ENCODE measurements at regions not wholly inside any gene's neighbourhood (a gene's known extent, or its start where the extent isn't known, plus 50 kb on each side); places are given as distances from the start of the nearest gene placed in this dataset.
"Not testable (repeated sequence)": the region's sequence is repeated elsewhere in the genome, so short reads cannot be mapped to it uniquely, and the experiment has no call there.

DNA sequence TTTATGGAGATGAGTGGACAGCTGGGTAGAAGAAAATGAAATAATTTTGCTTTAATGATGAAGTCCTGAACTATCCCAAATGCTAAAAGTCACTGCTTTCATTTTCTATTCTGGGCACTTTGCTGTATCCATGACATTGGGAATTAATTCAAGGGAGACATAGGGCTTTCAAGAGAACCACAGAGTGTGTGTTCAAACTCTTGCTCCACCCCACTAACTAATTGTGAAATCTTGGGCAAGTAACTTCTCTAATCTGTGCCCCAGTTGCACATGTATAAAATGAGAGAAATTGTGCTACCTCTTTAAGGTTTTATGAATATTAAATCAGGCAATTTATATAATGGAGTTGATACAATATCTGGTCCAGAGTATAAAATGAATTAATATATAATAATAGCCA is 1422.0 kb downstream of the ADGRL3 start:
- no peak for DNase-seq

DNA sequence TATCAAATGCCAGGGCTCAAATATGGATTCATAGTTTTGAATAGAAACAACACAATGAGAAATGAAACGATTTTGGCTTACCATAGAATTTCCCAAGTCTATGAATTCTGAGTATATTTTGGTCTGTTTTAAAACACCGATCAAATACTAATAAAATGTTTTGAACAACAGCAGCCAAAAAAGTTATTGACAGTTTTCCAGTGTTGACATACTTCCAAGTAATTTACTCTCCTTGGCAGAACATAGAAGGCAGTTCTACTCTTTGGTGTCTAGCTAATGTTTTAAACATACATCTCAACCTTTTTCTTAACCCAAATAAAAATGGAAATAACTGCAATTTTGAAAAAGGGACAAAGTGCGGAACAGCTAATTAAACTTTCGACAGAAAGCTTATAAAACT is 1419.8 kb downstream of the ADGRL3 start:
- DNase-seq: no peak

DNA sequence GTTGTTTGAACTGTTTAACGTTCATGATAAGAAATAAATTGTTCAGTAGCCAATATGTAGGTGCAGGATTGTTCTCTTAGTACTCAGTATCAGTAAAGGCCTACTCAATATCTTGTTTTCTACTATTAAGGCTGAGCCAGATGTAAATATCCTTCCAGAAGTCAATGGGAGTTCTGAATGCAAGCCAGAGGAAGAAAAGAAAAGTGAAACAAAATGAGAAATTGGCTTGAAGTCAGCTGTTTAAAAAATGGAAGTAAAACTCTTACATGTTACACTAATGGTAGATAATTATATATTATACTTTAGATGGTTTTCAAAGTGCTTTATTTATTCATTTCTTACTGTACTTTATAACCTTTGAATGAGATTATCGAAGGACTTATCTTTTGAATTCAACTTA is 1417.9 kb downstream of the ADGRL3 start:
- no peak for DNase-seq

DNA sequence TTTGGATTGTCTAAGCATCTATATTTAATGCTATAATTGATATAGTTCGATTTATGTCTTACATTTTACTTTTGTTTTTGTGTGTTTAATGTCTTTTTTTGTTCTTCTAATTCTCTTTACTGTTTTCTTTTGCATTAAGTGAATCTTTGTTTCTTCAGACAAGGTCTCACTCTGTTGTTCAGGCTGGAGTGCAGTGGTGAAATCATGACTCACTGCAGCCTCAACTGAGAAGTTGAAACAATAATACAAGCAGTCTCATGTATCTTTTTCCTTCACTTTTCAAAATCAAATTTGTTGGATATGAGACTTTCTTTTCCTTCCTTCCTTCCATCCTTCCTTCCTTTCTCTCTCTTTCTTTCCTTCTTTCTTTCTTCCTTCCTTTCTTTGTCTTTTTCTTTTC is 1401.6 kb downstream of the ADGRL3 start:
- no peak for DNase-seq

DNA sequence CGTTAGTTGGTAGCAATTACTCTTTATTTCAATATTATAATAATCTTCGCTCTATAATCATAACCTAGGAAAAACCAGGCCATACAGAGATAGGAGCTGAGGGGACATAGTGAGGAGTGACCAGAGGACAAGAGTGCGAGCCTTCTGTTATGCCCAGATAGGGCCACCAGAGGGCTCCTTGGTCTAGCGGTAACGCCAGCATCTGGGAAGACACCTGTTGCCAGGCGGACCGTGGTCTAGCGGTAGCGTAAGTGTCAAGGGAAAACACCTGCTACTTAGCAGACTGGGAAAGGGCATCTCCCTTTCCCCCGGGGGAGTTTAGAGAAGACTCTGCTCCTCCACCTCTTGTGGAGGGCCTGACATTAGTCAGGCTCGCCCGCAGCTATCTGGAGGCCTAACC is 1395.1 kb downstream of the ADGRL3 start:
- DNase-seq: not testable (repeated sequence)

DNA sequence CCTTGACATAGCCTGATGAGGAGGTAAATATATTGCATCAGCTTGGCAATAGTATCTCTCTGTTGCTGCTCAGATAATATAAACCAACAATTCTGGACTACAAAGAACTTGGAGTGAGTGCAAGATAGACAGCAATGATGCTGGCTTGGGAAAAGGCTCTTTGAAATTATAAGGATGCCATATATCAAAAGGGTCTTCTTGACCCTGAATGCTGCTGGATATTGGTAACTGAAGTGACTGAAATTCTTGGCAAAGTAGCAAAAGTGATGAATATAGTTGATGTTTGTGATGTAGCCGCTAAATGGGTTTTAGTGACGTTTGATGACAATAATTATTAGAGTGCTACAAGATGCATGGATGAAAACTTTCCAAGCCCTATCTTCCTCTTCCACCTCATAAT is 1391.6 kb downstream of the ADGRL3 start:
- DNase-seq: no peak

DNA sequence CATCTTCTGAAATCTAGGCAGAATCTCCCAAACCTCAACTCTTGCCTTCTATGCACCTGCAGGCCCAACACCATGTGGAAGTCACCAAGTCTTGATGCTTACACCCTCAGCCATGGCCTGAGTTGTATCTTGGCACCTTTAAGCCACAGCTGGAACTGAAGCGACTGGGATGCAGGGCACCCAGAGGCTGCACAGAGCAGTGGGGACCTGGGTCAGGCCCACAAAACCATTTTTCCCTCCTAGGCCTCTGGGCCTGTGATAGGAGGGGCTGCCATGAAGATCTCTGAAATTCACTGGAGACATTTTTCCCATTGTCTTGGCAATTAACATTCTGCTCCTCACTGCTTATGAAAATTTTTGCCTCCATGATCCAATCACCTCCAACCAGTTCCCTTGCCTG is 1388.5 kb downstream of the ADGRL3 start:
- DNase-seq: no peak

DNA sequence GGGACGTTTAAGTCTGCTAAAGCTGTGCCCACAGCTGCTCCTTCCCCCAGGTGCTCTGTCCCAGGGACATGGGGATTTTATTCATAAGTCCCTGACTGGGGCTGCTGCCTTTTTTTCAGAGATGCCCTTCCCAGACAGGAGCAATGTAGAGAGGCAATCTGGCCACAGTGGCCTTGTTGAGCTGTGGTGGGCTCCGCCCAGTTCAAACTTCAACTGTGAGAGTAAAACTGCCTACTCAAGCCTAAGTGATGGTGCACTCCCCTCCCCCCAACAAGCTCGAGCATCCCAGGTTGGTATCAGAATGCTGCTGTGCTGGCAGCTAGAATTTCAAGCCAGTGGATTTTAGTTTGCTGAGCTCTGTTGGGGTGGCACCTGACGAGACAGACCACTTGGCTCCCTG is 1371.4 kb downstream of the ADGRL3 start:
- DNase-seq: no peak

DNA sequence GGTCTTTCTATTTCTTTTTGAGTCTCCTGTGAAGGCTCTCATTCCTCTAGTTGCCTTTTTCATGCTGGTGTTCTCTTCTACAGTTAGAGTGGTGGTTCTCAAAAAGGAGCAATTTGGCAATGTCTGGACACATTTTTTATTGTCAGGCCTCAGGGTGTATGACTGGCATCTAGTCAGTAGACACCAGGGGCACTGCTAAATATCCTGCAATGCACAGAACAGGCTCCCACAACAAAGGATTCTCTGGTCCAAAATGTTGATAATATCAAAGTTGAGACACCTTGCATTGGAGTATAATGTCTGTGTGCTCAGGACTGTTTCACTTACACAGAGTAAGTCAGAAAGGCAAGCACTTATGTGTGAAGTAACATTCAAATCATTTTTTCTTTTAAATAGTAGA is 1360.7 kb downstream of the ADGRL3 start:
- no peak for DNase-seq

DNA sequence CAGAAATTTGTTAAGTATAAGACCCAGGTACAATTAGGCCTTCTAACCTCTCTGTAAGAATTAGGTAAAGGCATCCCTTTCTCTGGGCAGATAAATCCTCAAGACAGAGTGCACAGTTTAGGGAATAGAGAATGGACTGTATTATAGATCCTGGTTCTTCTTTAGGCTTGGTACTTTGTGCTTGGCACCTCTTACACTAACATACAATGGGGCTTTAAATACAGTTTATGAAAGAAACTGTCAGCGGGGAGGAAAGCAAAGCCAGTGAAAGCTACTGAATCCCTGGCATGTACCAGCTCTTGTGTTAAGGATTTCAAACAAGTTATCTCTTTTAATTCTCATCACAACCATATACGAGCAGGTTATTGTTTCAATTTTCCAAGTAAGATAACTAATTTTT is 1350.0 kb downstream of the ADGRL3 start:
- no peak for DNase-seq

DNA sequence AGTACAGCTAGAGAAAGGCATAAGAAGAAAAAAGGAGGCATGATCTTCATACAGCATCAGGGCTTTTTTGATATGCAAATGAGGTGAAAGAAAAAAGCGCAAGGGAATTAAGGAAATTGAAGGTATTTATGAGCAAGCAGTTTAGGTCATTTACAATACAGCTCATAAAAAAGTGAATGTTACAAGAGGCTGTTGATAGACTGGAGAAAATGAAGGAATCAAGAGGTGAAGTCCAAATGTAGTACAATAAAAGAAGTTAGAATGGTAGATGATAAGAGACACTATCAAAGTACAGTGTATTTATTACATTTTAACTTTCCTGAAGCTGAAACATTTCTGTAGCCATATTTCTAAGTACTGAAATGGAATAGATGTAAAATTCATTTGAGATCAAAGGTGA is 1349.5 kb downstream of the ADGRL3 start:
- DNase-seq: no peak

DNA sequence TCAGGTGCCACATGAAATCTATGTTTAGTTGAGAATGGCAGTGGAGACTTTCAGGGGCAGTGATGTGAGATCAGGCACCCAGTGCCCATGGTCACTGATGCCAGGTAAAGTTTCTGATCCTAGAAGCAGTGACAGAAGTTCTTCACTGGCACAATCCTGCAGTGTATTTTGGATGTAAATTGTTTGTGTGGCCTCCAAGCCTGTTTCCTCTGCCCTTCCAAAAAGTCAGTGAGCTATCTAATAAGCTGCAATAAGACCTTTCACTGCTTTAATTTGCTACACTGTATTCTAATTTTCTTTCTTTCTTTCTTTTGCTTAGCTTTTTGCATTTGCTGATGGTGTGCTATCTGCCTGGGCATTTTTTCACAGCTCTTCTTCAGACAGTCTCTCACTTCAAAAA is 1348.6 kb downstream of the ADGRL3 start:
- DNase-seq: no peak

DNA sequence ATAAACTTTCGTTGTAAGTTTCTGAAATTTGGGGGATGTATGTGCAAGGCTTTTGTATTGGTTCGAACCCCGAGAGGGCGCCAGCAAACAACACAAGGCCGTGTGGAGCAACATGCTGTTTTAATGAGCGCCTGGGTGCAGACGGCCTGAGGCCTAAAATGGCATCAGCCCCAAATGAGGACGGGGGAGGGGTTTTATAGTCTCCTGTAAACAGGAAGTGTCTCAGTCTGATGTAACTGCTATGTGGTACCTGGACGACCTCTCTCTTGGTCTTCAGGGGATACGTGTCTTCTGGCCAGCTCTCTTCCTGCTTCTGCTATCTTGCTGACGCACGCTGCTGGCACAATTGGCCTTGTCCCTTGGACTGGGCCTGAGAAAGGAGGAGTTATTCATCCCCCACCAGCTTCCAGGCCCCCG is 1348.0 kb downstream of the ADGRL3 start:
- no peak for DNase-seq

DNA sequence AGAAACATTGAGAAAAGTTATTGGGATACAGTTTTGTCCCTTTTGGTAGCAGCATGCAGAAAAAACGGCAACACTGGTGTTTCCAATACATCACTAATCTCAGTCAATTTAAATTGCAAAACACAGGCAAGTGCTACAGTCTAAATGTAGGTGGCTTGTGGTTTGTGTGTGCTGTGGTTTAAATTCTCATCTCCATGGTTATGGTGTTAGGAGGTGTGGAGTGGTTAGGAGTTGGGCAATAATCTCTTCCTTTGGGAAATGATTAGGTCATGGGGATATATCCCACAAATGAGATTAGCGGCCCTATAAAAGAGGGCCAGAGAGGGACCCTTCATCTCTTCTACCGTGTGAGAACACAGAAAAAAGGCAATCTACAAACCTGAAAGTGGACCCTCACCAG is 1344.3 kb downstream of the ADGRL3 start:
- no peak for DNase-seq

DNA sequence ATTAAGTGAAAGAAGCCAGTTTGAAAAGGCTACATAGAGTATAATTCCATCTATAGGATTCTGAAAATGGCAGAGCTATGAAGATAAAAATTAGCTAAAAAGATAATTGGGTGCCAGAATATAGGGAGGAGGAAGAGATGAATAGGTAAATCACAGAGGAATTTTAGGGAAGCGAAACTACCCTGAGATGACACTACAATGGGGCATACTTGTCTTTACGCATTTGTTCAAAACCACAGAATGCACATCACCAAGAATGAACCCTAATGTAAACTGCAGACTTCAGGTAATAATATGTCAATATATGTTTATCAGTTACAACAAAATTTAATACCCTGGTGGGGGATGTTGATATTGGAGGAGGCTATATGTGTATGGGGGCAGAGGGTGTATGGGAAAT is 1342.9 kb downstream of the ADGRL3 start:
- DNase-seq: no peak

DNA sequence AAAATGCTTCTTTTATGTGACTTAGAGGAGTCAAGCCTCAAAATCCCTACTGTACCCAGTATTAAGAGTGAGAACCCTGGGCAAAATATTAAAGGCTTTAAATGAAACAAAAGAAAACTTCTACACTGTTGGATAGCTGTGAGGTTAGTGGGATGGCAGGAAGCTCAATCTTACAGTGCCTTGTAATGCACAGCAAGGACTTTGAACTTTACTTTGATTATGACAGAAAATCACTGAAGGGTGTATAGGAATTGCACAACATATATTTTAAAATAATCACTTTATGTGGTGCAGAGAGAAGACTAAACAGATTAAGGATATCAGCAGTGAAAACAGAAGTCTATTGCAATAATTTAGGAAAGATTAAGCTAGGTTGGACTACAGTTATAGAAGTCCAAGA is 1333.4 kb downstream of the ADGRL3 start:
- DNase-seq: no peak

DNA sequence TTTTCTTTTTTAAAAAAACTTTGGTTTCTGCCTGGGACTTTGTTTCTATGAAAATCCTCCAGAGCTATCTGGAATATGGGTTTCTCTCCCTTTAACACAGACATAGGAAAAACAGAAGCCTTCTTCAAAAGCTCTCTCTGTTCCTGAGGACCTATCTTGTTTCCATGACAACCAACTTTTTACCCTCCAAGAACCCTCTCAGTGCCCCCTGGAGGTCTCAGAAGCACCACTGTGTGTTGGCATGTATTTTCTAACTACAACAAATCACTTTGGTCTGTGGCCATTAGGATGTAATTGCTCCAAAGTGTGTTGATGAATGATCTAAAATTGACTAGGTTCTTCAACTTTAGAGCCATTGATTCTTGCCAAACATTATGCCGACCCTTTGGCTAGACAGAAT is 1331.6 kb downstream of the ADGRL3 start:
- no peak for DNase-seq

DNA sequence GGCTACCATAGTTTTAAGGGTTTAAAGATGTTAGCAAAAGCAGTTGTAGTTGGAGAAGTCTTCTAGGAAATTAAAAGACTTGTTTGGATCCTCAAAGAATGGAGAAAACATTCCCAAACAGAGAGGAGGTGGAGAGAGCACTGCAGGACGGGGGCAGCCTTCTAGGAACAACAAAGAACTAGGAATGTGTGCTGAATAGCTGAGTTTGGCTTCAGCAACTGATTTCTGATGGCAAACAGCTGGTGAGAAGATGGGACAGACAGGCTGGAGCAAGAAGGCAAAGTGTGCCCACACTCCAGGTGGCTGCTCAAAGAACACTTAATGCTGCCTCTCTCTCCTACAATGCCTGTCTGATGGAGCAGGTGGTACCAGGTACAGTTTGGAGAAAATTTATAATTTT is 1331.1 kb downstream of the ADGRL3 start:
- no peak for DNase-seq

DNA sequence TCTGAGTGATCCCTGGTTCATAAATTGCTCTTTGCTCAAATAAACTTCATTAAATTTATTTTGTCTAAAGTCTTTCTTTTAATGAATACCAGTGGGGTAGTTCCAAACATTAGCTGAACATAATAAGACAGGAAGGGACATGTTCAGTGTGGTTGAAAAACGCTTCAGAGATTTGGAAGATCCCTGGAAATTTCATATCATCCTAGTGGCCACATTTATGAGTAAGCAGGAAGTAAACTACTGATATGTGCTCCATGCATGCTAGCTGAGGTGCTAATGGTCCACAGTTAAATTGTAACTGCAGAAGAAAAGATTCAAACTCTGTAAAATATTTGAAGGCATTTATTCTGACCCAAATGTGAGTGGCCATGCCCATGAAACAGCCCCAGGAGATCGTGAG is 1328.7 kb downstream of the ADGRL3 start:
- DNase-seq: no peak

DNA sequence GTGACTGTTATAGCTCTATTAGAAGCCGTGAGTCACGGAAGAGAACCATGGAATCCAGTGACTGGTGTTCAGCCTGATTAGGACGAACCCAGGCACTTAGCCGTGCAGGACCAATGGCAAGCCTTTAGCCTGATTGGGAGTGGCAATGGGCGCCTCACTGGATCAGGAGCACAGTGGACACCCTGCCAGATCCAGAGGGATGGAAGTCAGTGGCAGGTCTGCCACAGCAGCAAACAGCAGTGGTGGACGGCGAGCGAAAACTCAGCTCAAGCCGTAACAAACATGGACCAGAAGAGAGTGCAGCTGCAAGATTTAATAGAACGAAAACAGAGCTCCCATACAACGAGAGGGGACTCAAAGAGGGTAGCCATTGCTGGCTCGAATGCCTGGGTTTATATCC is 1326.5 kb downstream of the ADGRL3 start:
- DNase-seq: no peak

DNA sequence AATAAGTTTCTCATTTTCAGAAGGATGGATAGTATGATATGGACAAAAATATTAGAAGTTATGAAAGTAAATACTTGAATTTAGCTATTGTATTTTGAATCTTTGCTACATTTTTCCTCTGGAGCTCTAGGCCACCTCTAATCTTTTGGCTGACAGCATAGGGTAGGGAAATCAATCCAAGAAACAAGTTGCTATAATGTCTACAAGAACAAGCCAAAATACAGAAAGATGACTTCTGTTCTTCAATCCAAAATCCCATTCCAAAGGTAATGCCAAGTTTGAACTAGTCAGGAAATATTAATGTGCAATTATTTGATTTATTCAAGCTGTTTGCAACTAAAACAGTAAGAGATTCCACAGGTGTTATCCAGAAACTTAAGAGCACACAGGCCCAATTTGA is 1323.1 kb downstream of the ADGRL3 start:
- no peak for DNase-seq

DNA sequence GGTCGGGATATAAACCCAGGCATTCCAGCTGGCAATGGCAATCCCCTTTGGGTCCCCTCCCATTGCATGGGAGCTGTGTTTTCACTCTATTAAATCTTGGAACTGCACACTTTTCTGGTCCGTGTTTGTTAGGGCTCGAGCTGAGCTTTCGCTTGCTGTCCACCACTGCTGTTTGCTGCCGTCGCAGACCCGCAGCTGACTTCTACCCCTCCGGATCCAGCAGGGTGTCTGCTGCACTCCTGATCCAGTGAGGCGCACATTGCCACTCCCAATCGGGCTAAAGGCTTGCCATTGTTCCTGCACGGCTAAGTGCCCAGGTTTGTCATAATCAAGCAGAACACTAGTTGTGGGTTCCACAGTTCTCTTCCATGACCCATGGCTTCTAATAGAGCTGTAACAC is 1322.1 kb downstream of the ADGRL3 start:
- no peak for DNase-seq

DNA sequence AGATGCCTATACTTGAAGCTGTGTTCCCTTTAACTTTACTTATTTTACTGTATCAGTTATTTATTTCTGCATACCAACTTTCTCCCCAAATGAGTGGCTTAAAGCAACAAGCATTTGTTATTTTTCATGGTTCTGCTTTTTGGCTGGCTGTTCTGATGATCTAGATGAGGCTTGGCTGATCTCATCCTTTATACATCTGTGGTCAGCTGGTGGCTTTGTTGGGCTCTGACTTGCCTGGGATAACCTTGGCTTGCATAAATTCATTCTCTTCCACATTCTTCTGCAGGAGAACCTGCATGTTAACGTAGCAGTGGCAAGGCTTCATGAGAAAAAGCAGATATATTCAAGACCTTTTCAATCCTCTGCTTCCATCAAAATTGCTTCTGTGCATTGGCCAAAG is 1317.6 kb downstream of the ADGRL3 start:
- DNase-seq: no peak

DNA sequence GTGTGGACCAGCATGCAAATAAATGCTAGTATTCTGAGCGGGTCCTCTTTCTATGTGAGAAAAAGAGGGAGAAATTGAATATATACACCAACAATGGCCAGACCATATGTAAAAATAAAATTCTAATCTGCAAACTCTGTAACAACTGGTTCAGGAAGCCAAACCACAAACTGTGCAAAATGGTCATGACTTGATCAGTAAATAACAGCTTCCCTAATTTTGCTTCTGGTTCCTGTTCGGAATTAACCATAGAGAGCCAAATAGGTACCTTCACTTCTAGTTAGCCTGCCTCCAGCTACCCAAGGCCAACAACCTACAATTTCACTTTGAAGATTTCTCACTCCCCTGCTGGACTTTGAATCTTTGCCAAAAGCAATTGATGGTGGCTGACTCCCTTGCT is 1313.2 kb downstream of the ADGRL3 start:
- DNase-seq: no peak

DNA sequence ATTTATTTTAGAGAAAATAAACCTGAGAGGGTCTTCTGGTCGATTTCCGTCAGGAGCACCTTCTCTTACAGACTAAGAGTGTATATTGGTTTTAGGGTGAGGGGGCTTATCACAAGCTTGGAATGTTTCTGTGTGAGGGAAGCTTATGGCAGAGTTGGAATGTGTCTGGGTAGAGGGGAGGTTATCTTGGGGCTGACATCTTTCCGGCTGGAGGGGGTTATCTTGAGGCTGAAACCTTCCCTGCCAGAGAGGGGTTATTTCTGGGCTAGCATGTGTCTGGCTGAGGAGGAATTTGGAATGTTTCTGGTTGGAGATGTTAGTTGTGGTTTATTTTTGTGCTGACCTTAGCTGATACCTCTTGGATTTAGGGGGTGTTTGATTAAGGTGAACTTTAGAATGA is 1312.1 kb downstream of the ADGRL3 start:
- DNase-seq: no peak

DNA sequence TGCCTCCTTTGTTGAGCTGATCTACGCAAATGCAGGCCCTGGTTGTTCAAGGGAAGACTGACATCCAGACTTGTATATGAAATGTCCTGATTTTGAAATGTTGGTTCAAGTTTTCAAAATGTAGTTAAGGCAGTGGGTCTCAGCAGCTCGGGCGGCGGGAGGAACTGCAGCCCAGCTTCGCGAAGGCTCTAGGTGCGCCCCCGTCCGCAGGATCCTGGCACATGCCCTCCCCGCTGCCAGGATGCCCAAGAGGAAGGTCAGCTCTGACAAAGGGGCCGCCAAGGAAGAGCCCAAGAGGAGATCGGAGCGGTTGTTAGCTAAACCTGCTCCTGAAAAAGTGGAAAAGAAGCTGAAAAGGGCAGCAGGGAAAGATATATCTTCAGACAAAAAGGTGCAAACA is 1310.1 kb downstream of the ADGRL3 start:
- no peak for DNase-seq

All from NCI-H524 treated with DMSO at 0.1 percent for 48 hours (cell line).